Activated T-helper 17 cell treated with anti-CD3 and anti-CD28 coated beads, Interleukin-2, amount 50 U/mL, for 72 hours (primary cell): ENCODE measurements at regions not wholly inside any gene's neighbourhood (a gene's known extent, or its start where the extent isn't known, plus 50 kb on each side); places are given as distances from the start of the nearest gene placed in this dataset.
A peak's percentile ranks its signal among the peaks of the same experiment; 100 is the strongest.

Experiments
- ATAC-seq: fragments of 150-1000 bp; cut with Tn5 transposase; replicated peaks from 2 replicates; pipeline ENCODE4 v1.10.0; 2021; ENCODE audit warnings: mild to moderate bottlenecking, moderate library complexity
- H3K27ac Mint-ChIP-seq: one replicate; pipeline ENCODE4 v1.8.0; 2022; ENCODE audit warnings: mixed read lengths
- H3K27me3 Mint-ChIP-seq: one replicate; pipeline ENCODE4 v1.8.0; 2022; ENCODE audit warnings: mixed read lengths
- H3K36me3 Mint-ChIP-seq: one replicate; pipeline ENCODE4 v1.8.0; 2022; ENCODE audit warnings: low read depth, mild to moderate bottlenecking, mixed read lengths
- H3K4me1 Mint-ChIP-seq: one replicate; pipeline ENCODE4 v1.8.0; 2022; ENCODE audit warnings: mixed read lengths
- H3K4me3 Mint-ChIP-seq: one replicate; pipeline ENCODE4 v1.8.0; 2022; ENCODE audit warnings: mild to moderate bottlenecking, mixed read lengths
- H3K9me3 Mint-ChIP-seq: one replicate; pipeline ENCODE4 v1.8.0; 2022; ENCODE audit warnings: mixed read lengths

GRCh38 chr15:31273258-31273941 lies 53.2 kb upstream of the KLF13 start:
- H3K36me3 Mint-ChIP-seq, result no peaks in the 10 kb centered on the region
- H3K4me1 Mint-ChIP-seq, result peaks cover 10% of the 10 kb centered on the region
- no peaks in the 10 kb centered on the region for H3K27me3 Mint-ChIP-seq
- H3K9me3 Mint-ChIP-seq, result no peaks in the 10 kb centered on the region
- H3K4me3 Mint-ChIP-seq, result no peak overlapping the region
- ATAC-seq, result no peak
- H3K27ac Mint-ChIP-seq, result peak overlapping the region; percentile 43

DNA sequence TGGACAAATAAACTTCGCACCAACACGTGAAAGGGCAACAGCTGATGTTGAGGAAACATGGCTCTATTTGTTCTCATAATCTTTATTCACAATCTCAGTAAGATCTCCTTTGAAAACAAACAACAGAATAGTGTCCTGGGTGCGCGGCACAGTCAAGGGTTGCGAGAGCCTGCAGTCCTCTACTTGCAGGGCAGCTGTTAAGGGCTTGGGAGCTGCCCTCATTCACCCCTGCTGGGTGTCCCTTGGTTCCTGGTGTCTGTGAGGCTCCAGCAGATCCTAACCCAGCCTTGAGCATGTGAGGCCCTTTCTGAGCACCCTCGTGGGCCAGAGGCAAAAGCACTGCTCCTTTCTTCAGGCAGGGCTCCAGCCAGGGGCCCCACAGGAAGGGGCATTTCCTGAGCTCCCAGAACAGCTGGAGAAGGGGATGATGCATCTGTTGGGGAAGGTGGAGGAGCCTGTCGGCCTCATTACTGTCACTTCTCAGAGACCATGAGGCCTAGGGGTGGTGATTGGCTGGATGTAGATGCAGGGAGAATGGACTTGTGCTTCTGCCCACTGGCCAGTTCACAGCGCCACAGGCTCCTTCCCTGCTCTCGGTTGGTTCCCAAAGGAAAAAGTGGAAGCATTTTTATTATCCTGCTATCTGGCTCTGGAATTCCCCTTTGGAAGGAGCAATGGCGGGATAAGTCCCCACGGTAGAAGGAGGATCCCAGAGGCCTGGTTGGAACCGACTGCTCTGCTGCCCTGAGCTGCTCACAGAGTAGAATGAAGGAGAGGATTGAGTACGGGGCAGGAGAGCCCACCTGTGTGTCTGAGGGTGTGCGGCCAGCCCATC lies 51.9 kb upstream of the KLF13 start:
- H3K9me3 Mint-ChIP-seq, result no peaks in the 10 kb centered on the region
- H3K27me3 Mint-ChIP-seq, result no peaks in the 10 kb centered on the region
- H3K36me3 Mint-ChIP-seq, result no peaks in the 10 kb centered on the region
- H3K4me3 Mint-ChIP-seq, result no peak overlapping the region
- H3K4me1 Mint-ChIP-seq, result peaks cover 6% of the 10 kb centered on the region
- H3K27ac Mint-ChIP-seq, result peak overlapping the region; percentile 43
- ATAC-seq, result no peak

DNA sequence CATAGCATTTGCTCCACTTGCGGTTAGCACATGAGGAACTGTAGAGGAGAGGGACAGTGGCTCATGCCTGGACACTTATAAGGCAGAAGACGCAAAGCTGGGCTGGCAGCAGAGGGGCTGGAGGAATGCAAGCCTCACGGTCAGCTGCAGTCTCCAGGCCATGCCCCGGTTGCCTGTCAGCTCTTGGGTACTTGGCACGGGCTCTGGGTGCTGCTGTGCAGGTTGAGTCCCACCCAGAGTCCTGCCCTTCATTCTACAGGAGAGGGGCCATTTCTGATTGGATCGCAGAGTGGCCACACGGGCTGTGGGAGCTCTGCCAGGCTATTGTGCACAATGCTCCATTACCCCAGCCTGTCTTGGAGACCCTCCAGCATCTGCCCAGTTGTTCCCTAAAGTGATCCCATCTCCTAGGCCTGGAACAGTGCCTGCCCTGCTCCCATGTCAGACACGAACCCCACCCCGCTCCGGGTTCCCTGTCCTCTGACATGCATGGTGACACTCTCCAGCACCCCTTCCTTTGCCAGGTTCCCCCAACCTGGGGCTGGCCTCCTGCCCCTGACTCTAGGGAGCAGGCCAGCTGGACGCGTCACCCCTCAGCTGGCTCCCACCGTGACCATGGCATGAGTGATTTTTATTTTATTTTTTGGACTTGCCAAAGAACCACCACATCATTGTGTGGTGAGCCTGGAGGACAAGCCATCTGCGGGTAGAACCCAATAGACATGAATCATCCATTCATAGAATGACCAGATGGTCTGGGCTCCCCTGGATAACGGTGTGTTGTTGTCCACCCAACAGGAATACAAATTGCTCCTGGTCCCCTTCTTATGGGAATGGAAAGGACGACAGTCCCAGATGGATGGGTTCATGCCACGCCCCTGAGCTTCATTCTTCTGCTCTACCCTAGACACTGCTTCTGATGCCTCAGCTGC lies 51.0 kb upstream of the KLF13 start:
- no peak for ATAC-seq
- Mint-ChIP-seq H3K4me1 (no peaks in the 10 kb centered on the region), H3K36me3 (no peaks in the 10 kb centered on the region), H3K9me3 (no peaks in the 10 kb centered on the region), H3K27ac (peak overlapping the region; percentile 43), H3K4me3 (no peak overlapping the region), H3K27me3 (no peaks in the 10 kb centered on the region)

GRCh38 chr15:31276596-31277298 lies 49.9 kb upstream of the KLF13 start:
- Mint-ChIP-seq H3K27me3 (no peaks in the 10 kb centered on the region), H3K4me1 (no peaks in the 10 kb centered on the region), H3K4me3 (no peak overlapping the region), H3K9me3 (no peaks in the 10 kb centered on the region), H3K36me3 (no peaks in the 10 kb centered on the region), H3K27ac (no peak overlapping the region)
- ATAC-seq, result no peak
